Effector memory CD8-positive, alpha-beta T cell (primary cell): ENCODE measurements at regions not wholly inside any gene's neighbourhood (a gene's known extent, or its start where the extent isn't known, plus 50 kb on each side); places are given as distances from the start of the nearest gene placed in this dataset.

ENCODE experiments used
- ATAC-seq: fragments of 150-1000 bp; cut with Tn5 transposase; replicated peaks from 2 replicates; pipeline ENCODE4 v1.10.0; 2021; ENCODE audit warnings: mild to moderate bottlenecking, moderate library complexity
- DNase-seq, 3 experiments: peaks; one replicate each; pipeline ENCODE4 v3.0.0; 2021
- H3K27ac Mint-ChIP-seq, 2 donors: one replicate each; pipeline ENCODE4 v1.8.0; 2022; ENCODE audit warnings: mild to moderate bottlenecking in 2 of 2, mixed read lengths in 2 of 2, moderate library complexity in 2 of 2
- H3K27me3 Mint-ChIP-seq, 2 donors: one replicate each; pipeline ENCODE4 v1.8.0; 2022; ENCODE audit warnings: mixed read lengths in 2 of 2
- H3K36me3 Mint-ChIP-seq: one replicate; pipeline ENCODE4 v1.8.0; 2022; ENCODE audit warnings: mild to moderate bottlenecking, moderate library complexity, mixed read lengths; ENCODE audit not compliant: insufficient read depth
- H3K4me1 Mint-ChIP-seq, 2 donors: one replicate each; pipeline ENCODE4 v1.8.0; 2022; ENCODE audit warnings: low read depth in 2 of 2, mixed read lengths in 2 of 2
- H3K4me3 Mint-ChIP-seq, 2 donors: one replicate each; pipeline ENCODE4 v1.8.0; 2022; ENCODE audit warnings: mild to moderate bottlenecking in 2 of 2, mixed read lengths in 2 of 2, moderate library complexity in 2 of 2
- H3K9me3 Mint-ChIP-seq, 2 donors: one replicate each; pipeline ENCODE4 v1.8.0; 2022; ENCODE audit warnings: mixed read lengths in 2 of 2

DNA sequence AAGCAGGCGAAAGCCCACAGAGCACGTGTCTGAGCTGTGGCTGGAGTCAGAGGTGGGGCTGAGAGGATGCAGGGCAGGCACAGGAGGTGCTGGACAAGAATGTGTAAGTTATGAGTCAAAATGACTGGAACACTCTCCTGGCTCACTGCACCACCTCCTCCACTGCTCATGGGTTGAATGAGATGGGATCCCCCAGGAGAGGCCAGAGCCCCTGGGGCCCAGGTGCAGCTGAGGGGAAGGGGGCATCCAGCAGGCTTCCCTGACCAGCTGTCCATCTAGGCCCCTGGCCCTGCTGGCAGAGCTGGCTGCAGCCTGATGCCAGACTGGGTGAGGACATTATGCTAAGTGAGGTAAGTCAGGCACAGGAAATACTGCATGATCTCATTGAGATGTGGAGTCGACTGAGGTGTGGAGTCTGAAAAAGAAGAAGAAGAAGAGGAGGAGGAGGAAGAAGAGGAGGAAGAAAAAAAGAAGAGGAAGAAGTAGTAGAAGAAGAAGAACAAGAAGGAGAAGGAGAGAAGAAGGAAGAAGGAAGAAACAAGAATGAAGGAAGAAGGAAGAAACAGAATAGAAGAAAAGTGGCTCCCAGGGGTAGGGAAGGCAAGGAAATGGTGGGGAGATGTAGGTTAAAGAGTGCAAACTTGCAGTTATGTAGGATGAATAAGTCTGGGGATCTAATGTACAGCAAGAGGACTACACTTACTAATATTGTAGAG lies 747.4 kb downstream of the UQCRFS1 start:
- ATAC-seq: no peak
- peak overlapping the region in 1 of 2 donors; percentile 41 for H3K27ac Mint-ChIP-seq
- H3K9me3 Mint-ChIP-seq: no peaks in the 10 kb centered on the region
- no peak for DNase-seq
- no peaks in the 10 kb centered on the region for H3K27me3 Mint-ChIP-seq
- no peak overlapping the region for H3K4me3 Mint-ChIP-seq
- H3K36me3 Mint-ChIP-seq: no peaks in the 10 kb centered on the region
- H3K4me1 Mint-ChIP-seq: peaks cover 0 to 28% of the 10 kb centered on the region in 2 donors

DNA sequence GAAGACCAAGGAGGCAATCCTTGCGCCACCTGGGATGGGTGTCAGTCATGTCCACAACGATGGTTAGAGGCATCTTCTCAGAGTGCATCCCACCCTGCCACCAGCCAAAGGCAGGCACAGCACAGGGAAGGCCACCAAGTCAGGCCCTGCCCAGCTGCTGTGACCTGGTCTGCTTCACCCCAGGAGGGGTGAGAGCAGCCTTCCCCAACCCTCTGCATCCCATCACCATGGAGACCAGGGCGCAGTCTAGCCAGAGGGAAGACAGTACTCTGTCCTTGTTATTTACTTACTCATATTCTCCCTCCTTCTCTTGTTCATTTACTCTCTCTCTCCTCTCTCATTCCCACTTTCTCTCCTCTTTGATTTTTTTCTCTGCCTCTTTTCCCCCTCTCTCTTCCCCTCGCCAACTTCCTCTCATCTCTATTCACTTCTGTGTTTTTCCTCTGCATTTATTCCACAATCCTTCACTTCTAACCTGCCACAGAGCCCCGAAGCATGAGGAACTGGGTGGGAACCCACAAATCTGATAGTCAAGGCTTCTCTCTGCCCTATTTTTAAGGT lies 749.4 kb downstream of the UQCRFS1 start:
- ATAC-seq: no peak
- H3K9me3 Mint-ChIP-seq: no peaks in the 10 kb centered on the region
- H3K27me3 Mint-ChIP-seq: peaks cover 0 to 2% of the 10 kb centered on the region in 2 donors
- peak overlapping the region in 1 of 2 donors; percentile 59 for H3K27ac Mint-ChIP-seq
- no peaks in the 10 kb centered on the region for H3K36me3 Mint-ChIP-seq
- no peak for DNase-seq
- H3K4me1 Mint-ChIP-seq: peaks cover 0 to 22% of the 10 kb centered on the region in 2 donors
- no peak overlapping the region for H3K4me3 Mint-ChIP-seq

DNA sequence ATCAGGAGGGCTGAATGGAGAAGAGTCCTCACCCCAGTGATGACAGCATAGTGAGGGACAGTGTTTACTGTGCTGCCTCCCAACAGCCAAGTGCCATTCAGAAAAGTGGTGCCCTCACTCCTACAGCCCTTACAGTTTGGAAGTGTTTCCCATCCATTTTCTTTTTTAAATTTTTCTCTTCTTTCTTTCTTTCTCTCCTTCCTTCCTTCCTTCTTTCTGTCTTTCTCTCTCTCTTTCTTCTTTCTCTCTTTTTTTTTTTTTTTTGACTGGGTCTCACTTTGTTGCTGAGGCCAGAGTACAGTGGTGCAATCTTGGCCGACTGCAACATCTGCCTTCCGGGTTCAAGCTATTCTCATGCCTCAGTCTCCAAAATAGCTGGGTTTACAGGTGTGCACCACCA lies 755.3 kb downstream of the UQCRFS1 start:
- no peaks in the 10 kb centered on the region for H3K9me3 Mint-ChIP-seq
- peaks cover 0 to 9% of the 10 kb centered on the region in 2 donors for H3K27me3 Mint-ChIP-seq
- no peak for ATAC-seq

DNA sequence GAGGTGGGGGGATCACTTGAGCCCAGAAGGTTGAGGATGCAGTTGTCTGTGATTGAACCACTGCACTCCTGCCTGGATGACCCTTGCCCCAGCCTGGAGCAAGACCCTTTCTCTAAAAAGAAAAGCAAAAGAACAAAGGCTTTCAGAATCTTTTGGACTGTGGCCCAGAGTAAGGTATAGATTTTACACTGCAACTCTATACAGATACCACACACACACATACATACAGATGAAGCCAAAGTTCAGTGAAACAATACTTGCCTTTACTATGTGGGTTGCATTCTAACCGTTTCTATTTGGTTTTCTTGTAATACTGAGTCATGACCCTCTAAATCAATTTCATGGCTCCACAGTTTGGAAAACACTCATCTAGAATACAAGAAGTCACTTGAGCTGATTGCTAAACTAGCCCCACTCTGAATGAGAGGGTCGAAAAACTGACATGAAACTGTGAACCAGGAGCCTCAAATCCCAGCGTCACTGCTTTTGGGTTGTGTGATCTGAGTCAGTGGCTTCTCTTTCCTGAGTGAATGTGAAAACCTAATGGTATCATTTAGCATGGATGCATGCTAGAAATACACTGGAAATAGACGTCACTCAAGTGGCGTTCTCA lies 756.1 kb downstream of the UQCRFS1 start:
- no peak for DNase-seq
- no peaks in the 10 kb centered on the region for H3K9me3 Mint-ChIP-seq
- H3K4me3 Mint-ChIP-seq: no peak overlapping the region
- H3K27ac Mint-ChIP-seq: no peak overlapping the region
- no peak for ATAC-seq
- H3K4me1 Mint-ChIP-seq: no peaks in the 10 kb centered on the region
- no peaks in the 10 kb centered on the region for H3K36me3 Mint-ChIP-seq
- H3K27me3 Mint-ChIP-seq: peaks cover 0 to 9% of the 10 kb centered on the region in 2 donors

More for the DNA sequence above, 755.3 kb downstream of the UQCRFS1 start:
- no peak overlapping the region for H3K27ac Mint-ChIP-seq
- no peaks in the 10 kb centered on the region for H3K4me1 Mint-ChIP-seq
- H3K36me3 Mint-ChIP-seq: no peaks in the 10 kb centered on the region
- H3K4me3 Mint-ChIP-seq: no peak overlapping the region
- DNase-seq: no peak

DNA sequence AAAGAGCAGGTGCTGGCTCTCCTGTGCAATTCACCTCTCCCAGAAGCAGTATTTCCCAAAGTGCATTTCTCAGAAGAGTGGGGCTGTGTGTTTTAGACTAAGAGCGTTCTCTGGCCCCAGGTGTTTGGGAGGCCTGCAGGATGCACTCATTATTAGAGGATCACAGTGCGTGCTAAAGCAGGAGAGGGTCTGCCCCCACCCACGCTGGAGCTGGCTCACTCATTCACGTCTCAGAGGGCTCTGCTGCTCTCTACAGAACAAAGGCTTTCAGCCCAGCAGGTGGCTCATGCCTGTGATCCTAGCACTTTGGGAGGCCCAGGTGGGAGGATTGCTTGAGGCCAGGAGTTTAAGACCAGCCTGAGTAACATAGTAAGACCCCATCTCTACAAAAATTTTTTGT lies 756.7 kb downstream of the UQCRFS1 start:
- Mint-ChIP-seq H3K27me3 (peaks cover 0 to 9% of the 10 kb centered on the region in 2 donors), H3K27ac (no peak overlapping the region), H3K4me3 (no peak overlapping the region), H3K9me3 (no peaks in the 10 kb centered on the region), H3K4me1 (no peaks in the 10 kb centered on the region), H3K36me3 (no peaks in the 10 kb centered on the region)
- DNase-seq (no peak), ATAC-seq (no peak)

DNA sequence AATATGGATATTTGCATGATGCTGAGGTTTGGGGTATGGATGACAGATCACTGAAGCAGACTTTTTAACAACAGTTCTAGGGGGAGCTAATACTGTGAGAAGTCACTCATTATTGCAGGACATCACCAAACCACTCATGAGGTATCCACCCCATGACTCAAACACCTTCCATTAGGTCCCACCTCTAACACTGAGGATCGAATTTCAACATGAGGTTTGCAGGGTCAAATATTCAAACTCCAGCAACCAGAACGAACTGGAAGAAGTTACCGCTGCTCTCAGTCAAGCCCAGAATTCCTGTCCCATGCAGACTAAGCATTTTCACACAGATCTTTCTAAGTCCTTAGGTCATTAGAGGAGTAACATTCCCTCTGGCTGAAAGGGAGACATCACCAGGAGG lies 758.9 kb downstream of the UQCRFS1 start:
- DNase-seq: no peak
- ATAC-seq: no peak
- H3K9me3 Mint-ChIP-seq: no peaks in the 10 kb centered on the region
- H3K4me3 Mint-ChIP-seq: no peak overlapping the region
- no peak overlapping the region for H3K27ac Mint-ChIP-seq
- H3K36me3 Mint-ChIP-seq: no peaks in the 10 kb centered on the region
- H3K4me1 Mint-ChIP-seq: no peaks in the 10 kb centered on the region
- H3K27me3 Mint-ChIP-seq: peaks cover 0 to 9% of the 10 kb centered on the region in 2 donors

DNA sequence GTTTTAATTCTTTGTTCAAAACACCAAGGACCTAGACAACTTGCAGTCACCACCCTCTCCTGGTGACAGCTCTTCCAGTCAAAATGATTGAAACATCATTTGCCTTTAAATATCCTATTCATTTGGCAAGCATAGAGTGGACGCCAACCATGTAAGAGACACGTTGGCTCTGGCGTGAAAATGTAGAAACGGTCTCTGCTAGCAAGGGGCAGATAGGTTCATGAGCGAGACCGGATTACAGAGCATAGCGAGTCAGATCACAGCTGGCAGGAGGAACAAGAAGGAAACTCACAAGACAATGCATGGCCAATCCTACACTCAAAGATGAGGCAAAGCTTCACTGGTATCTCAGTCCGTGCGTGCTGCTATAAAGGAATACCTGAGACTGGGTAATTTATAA lies 759.5 kb downstream of the UQCRFS1 start:
- DNase-seq: no peak
- peaks cover 0 to 5% of the 10 kb centered on the region in 2 donors for H3K27me3 Mint-ChIP-seq
- H3K9me3 Mint-ChIP-seq: no peaks in the 10 kb centered on the region
- no peak for ATAC-seq
- no peaks in the 10 kb centered on the region for H3K36me3 Mint-ChIP-seq
- H3K4me3 Mint-ChIP-seq: no peak overlapping the region
- H3K4me1 Mint-ChIP-seq: no peaks in the 10 kb centered on the region
- no peak overlapping the region for H3K27ac Mint-ChIP-seq

DNA sequence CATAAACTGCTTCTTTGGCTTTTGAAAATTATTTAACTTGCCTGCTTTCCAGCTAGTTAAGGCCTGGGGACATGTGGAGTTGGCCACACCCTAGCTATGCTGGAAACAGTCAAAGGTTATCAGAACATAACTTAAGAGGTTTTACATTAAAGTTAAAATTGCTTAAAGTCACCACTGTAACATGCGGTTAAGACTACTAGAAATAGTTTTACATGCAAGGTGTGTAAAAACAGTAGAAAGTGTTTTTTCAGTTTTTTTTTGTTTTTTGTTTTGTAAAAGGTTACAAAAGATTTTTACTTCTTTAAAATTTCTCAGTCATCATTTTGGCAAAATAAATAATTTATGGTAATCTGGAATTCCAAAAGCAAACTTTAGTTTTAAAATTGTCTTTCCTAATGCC lies 763.1 kb downstream of the UQCRFS1 start:
- H3K27me3 Mint-ChIP-seq: no peaks in the 10 kb centered on the region
- no peaks in the 10 kb centered on the region for H3K4me1 Mint-ChIP-seq
- no peaks in the 10 kb centered on the region for H3K36me3 Mint-ChIP-seq
- no peak for DNase-seq
- H3K27ac Mint-ChIP-seq: no peak overlapping the region
- ATAC-seq: no peak
- H3K4me3 Mint-ChIP-seq: no peak overlapping the region
- H3K9me3 Mint-ChIP-seq: peaks cover 0 to 6% of the 10 kb centered on the region in 2 donors

DNA sequence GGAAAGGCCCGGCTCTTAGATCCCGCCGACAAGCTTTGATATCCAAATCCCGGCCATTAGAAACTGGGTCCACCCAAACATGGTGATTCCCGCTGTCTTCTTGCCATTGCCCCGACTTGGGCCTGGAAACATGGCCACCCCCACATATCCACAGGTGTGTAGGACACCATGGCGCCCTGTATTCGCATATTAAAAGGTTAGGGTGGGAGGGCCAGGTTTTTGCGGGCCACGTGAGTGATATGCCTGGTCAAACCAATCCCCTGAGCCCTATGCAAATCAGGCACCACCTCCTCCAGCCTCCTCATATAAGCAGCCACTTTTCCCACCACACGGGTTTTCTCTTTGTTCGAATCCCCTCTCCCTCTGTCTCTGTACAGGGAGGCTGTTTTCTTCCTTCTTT lies 766.4 kb downstream of the UQCRFS1 start:
- Mint-ChIP-seq H3K4me3 (no peak overlapping the region), H3K4me1 (no peaks in the 10 kb centered on the region), H3K27ac (no peak overlapping the region), H3K9me3 (peaks cover 0 to 6% of the 10 kb centered on the region in 2 donors), H3K27me3 (no peaks in the 10 kb centered on the region), H3K36me3 (no peaks in the 10 kb centered on the region)
- no peak for DNase-seq
- no peak for ATAC-seq

DNA sequence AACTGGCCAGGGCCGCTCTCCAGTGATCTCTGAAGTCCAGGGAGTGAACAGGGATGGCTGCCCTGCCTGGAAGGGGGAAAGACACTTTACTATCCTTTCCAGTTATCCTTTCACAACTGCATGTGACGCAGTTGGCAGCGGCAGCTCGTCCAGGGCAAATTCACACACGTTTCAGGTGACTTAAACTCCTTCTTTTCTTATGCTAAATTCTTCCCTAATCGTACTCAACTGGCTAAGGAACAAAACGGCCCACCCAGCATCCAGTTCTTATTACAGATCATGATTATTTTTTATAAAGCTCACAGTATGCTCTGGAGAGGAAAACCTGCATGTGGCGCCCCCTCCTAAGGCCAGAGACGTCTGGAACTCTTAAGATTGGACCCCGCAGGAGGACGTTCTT lies 767.1 kb downstream of the UQCRFS1 start:
- H3K36me3 Mint-ChIP-seq: no peaks in the 10 kb centered on the region
- no peak overlapping the region for H3K4me3 Mint-ChIP-seq

DNA sequence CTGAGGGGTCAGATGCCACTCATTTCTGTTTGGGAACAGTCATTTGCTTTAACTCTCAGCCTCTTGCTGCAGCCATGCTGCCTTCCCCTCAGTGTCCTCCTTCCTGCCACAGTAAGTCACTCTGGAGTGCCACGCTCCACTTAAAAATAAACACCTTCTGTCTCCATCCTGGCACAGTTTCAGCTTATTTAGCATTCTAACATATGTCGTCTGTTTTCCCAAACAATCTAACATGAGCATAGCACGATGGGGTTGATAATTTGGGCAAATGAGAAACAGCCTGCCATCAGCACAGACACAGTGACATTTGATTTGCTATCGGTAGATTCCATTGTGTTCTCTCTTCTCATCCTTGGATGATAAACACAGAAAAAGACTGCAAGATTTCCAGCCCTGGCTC lies 768.6 kb downstream of the UQCRFS1 start:
- no peak overlapping the region for H3K4me3 Mint-ChIP-seq
- H3K9me3 Mint-ChIP-seq: peaks cover 0 to 6% of the 10 kb centered on the region in 2 donors
- DNase-seq: no peak
- H3K4me1 Mint-ChIP-seq: no peaks in the 10 kb centered on the region
- ATAC-seq: no peak
- H3K27ac Mint-ChIP-seq: no peak overlapping the region
- no peaks in the 10 kb centered on the region for H3K27me3 Mint-ChIP-seq
- no peaks in the 10 kb centered on the region for H3K36me3 Mint-ChIP-seq

More for the DNA sequence above, 767.1 kb downstream of the UQCRFS1 start:
- H3K27me3 Mint-ChIP-seq: no peaks in the 10 kb centered on the region
- H3K27ac Mint-ChIP-seq: no peak overlapping the region
- no peaks in the 10 kb centered on the region for H3K4me1 Mint-ChIP-seq
- ATAC-seq (no peak), DNase-seq (no peak)
- H3K9me3 Mint-ChIP-seq: peaks cover 0 to 6% of the 10 kb centered on the region in 2 donors

DNA sequence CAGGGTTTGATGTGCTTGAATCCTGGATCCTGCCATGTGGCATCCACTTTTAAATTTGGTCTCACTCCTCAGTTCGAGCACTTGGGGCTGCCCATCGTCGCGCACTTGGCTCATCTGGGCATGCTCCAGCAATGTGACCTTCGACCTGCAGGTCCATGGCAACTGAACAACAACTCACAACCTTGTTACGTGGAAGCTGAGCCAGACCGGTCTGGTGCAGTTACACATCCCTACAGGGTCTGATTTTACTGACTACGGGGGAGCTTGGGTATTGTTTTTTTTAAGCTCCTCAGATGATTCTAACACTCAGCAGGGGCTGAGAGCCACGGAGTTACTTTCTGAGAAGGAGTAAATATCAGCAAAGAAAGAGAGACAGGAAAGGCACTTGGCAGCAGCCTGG lies 769.6 kb downstream of the UQCRFS1 start:
- H3K9me3 Mint-ChIP-seq: peaks cover 0 to 6% of the 10 kb centered on the region in 2 donors
- no peaks in the 10 kb centered on the region for H3K4me1 Mint-ChIP-seq
- no peak overlapping the region for H3K27ac Mint-ChIP-seq
- H3K27me3 Mint-ChIP-seq: no peaks in the 10 kb centered on the region
- DNase-seq (no peak), ATAC-seq (no peak)
- no peak overlapping the region for H3K4me3 Mint-ChIP-seq
- no peaks in the 10 kb centered on the region for H3K36me3 Mint-ChIP-seq

DNA sequence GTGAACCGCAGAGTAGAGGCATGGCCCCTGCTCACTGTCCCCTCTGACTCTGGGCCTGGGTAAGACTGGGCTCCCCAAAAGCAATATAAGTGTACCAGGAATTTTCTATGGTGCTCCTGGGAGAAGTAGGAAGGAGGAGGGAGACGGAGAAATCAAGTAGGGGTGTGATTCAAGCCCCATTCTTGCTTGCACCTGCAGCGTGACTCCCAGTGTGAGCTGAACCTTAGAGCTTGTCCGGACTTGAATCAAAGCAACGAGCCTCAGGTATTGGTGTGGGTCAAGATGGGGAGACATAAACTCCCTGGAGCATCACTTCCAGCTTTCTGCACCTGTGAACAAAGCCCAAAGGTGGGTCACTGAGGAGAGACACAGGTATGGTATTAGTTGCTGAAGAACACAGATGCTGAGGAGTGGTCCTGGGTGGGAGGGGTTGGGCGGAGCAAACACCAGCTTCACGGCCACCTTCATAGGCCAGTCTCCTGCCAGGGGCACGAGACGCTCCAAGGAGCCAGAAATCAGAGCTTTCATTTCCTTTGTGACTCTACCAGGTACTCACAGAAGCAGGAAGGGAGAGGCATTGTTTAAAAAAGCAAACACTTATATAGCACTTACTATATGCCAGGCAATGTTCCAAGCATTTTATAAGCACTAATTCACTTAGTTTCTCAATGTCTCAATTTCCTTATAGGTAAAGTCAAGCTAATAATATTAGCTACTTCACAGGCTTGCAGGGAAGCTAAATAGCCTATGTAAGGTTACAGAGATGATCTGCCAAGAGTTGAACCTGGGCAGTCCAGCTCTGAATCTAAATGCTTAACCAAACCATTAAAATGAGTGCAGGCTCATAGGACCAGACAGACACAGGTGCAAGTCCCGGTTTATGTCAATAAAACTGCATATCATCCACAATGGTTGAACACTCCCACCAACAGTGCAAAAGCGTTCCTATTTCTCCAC lies 775.3 kb downstream of the UQCRFS1 start:
- no peaks in the 10 kb centered on the region for H3K27me3 Mint-ChIP-seq

More for the DNA sequence above, 775.3 kb downstream of the UQCRFS1 start:
- Mint-ChIP-seq H3K4me3 (peak overlapping the region in 1 of 2 donors; percentile 62), H3K27ac (peak overlapping the region in 1 of 2 donors; percentile 91), H3K36me3 (peaks cover 3% of the 10 kb centered on the region), H3K9me3 (peaks cover 2 to 26% of the 10 kb centered on the region in 2 donors), H3K4me1 (peaks cover 3 to 25% of the 10 kb centered on the region in 2 donors)
- ATAC-seq (no peak), DNase-seq (no peak)
